ENCODE measurements at regions not wholly inside any gene's neighbourhood (a gene's known extent, or its start where the extent isn't known, plus 50 kb on each side); places are given as distances from the start of the nearest gene placed in this dataset.

DNA sequence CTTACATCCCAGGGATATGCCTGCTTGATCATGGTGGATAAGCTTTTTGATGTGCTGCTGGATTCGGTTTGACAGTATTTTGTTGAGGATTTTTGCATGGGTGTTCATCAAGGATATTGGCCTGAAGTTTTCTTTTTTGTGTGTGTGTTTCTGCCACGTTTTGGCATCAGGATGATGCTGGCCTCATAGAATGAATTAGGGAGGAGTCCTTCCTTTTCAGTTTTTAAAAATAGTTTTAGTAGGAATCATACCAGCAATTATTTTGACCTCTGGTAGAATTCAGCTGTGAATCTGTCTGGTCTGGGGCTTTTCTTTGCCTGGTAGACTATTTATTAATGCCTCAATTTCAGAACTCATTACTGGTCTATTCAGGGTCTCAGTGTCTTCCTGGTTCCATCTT, 362.4 kb downstream of the JRKL start:
- DNase-seq (ENCODE audit: low spot score) = no peak
- no peak for ATAC-seq (ENCODE audit: low FRiP score)
- TF ChIP-seq, protein P1, sequence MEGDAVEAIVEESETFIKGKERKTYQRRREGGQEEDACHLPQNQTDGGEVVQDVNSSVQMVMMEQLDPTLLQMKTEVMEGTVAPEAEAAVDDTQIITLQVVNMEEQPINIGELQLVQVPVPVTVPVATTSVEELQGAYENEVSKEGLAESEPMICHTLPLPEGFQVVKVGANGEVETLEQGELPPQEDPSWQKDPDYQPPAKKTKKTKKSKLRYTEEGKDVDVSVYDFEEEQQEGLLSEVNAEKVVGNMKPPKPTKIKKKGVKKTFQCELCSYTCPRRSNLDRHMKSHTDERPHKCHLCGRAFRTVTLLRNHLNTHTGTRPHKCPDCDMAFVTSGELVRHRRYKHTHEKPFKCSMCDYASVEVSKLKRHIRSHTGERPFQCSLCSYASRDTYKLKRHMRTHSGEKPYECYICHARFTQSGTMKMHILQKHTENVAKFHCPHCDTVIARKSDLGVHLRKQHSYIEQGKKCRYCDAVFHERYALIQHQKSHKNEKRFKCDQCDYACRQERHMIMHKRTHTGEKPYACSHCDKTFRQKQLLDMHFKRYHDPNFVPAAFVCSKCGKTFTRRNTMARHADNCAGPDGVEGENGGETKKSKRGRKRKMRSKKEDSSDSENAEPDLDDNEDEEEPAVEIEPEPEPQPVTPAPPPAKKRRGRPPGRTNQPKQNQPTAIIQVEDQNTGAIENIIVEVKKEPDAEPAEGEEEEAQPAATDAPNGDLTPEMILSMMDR (IDR thresholded peaks at IDR 0.05) = no peak

DNA sequence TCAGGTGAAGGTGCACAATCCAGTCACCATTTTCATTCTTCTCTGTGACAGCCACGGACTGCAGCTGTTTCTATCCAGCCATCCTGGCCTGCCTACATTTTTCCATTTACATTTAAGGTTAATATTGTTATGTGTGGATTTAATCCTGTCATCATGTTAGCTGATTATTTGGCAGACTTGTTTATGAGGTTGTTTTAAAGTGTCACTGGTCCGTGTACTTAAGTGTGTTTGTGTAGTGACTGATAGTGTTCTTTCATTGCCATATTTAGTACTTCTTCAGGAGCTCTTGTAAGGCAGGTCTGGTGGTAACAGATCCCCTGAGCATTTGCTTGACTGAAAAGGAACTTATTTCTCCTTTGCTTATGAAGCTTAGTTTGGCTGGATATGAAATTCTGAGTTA, 364.2 kb downstream of the JRKL start:
- TF ChIP-seq, protein P1 (IDR thresholded peaks at IDR 0.05) = no peak
- ATAC-seq (ENCODE audit: low FRiP score) (no peak), DNase-seq (ENCODE audit: low spot score) (no peak)

DNA sequence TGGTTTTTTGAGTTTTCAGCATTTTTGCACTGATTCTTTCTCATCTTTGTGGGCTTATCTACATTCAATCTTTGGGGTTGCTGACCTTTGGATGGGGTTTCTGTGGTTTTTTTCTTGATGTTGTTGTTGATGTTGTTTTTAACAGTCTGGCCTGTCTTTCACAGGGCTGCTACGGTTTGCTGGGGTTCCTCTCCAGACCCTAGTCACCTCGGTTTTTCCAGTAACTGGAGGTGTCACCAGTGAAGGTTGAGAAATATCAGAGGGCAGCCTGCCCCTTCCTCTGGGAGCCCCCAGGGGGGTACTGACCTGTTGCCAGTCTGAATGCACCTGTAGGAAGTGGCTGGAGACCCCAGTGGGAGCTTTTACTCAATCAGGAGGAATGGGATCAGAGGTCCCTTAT, 365.4 kb downstream of the JRKL start:
- DNase-seq (ENCODE audit: low spot score) (no peak), ATAC-seq (ENCODE audit: low FRiP score) (no peak)
- TF ChIP-seq, protein P1 (IDR thresholded peaks at IDR 0.05) = no peak

- no peak for DNase-seq (ENCODE audit: low spot score)
- TF ChIP-seq, protein P1 (IDR thresholded peaks at IDR 0.05) = no peak
- no peak for ATAC-seq (ENCODE audit: low FRiP score)
These were observed 365.9 kb downstream of the JRKL start for GRCh38 chr11:96755752-96756151.

DNA sequence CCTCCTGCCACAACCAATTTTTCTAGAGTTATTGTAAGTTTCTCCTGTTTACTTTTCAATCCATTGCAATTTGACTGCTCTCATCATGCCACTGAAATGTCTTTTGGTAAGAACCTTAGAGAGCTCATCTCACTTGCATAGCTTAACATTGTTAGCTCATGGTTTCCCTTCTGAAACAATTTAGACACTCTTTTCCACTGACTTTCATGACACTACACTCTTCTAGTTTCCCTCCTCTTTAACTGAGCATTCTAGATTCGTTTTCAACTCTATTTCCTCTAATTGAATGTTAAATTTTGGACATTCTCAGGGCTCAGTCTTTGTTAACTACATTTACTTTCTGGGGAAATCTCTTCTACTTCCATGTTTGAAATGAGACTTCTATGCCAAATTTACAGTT, 369.1 kb downstream of the JRKL start:
- TF ChIP-seq, protein P1 (IDR thresholded peaks at IDR 0.05) = no peak
- ATAC-seq (ENCODE audit: low FRiP score) = no peak

GRCh38 chr11:96760306-96760705, 370.5 kb downstream of the JRKL start:
- DNase-seq (ENCODE audit: low spot score) = no peak
- TF ChIP-seq, protein P1 (IDR thresholded peaks at IDR 0.05) = no peak
- no peak for ATAC-seq (ENCODE audit: low FRiP score)

More for the DNA sequence above, 369.1 kb downstream of the JRKL start:
- DNase-seq (ENCODE audit: low spot score) = no peak

DNA sequence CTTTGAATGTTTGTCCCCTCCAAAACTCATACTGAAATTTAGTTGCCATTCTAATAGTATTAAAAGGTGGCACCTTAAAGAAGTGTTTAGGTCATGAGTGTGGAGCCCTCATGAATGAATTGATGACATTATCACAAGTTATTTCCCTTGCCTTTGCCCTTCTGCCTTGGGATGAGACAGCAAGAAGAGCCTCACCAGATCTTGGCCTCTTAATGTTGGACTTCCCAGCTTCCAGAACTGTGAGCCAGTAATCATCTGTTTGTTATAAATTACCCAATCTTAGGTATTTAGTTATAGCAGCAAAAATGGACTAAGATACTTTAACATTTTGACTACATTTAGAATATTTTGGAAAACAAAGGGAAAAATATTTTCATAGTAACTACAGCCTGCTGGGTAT, 371.0 kb downstream of the JRKL start:
- ATAC-seq (ENCODE audit: low FRiP score) (no peak), DNase-seq (ENCODE audit: low spot score) (no peak)
- TF ChIP-seq, protein P1 (IDR thresholded peaks at IDR 0.05) = no peak
